Keratinocyte (primary cell): ENCODE measurements at regions not wholly inside any gene's neighbourhood (a gene's known extent, or its start where the extent isn't known, plus 50 kb on each side); places are given as distances from the start of the nearest gene placed in this dataset.

Source experiments
- DNase-seq: peaks from one replicate; pipeline ENCODE4 v3.0.0-alpha.2; 2011; ENCODE audit warnings: low read depth, missing footprints, low spot score
- FAIRE-seq: peaks from 2 replicates; lab custom pipeline; 2011; peaks lifted over from hg19 to GRCh38; lab: Jason Lieb, UNC
- H2AFZ ChIP-seq: 2 replicates; pipeline ENCODE4 v1.6.0; 2012; ENCODE audit warnings: low read length, control low read depth, inconsistent platforms; ENCODE audit not compliant: control insufficient read depth
- H3K27ac ChIP-seq: 2 replicates; pipeline ENCODE4 v1.5.1; 2011; ENCODE audit warnings: low read length; ENCODE audit not compliant: control insufficient read depth, insufficient read depth
- H3K27me3 ChIP-seq: 3 replicates; pipeline ENCODE4 v1.6.0; 2011; ENCODE audit warnings: low read length; ENCODE audit not compliant: control insufficient read depth, insufficient read depth; ENCODE audit errors: extremely low read depth
- H3K36me3 ChIP-seq, 2 experiments: 2 replicates in 1 of 2; 3 replicates in 1 of 2; pipeline ENCODE4 v1.5.1; 2011; ENCODE audit warnings: low read length in 2 of 2, mild to moderate bottlenecking in 1 of 2; ENCODE audit not compliant: control insufficient read depth in 2 of 2, insufficient read depth in 2 of 2; ENCODE audit errors: extremely low read depth in 1 of 2
- H3K4me1 ChIP-seq: 3 replicates; pipeline ENCODE4 v1.5.1; 2011; ENCODE audit warnings: low read length; ENCODE audit not compliant: control insufficient read depth, insufficient read depth; ENCODE audit errors: extremely low read depth
- H3K4me2 ChIP-seq: 3 replicates; pipeline ENCODE4 v1.6.0; 2011; ENCODE audit warnings: low read depth, low read length; ENCODE audit not compliant: control insufficient read depth, insufficient read depth; ENCODE audit errors: extremely low read depth
- H3K4me3 ChIP-seq, 3 experiments: fragments of 200-600 bp in 1 of 3; sonication (generic) in 1 of 3; 2 replicates in 2 of 3; 3 replicates in 1 of 3; pipeline ENCODE4 v1.5.1; 2011 to 2016; ENCODE audit warnings: low read length in 3 of 3, mild to moderate bottlenecking in 3 of 3, control low read depth in 2 of 3, inconsistent platforms in 1 of 3, low read depth in 1 of 3, mixed read lengths in 1 of 3, mixed run types in 1 of 3, moderate library complexity in 1 of 3; ENCODE audit not compliant: control insufficient read depth in 2 of 3, insufficient read depth in 2 of 3; ENCODE audit errors: extremely low read depth in 1 of 3
- H3K79me2 ChIP-seq: 2 replicates; pipeline ENCODE4 v1.6.0; 2012; ENCODE audit warnings: low read length; ENCODE audit not compliant: control insufficient read depth, insufficient read depth
- H3K9ac ChIP-seq: 3 replicates; pipeline ENCODE4 v1.6.0; 2011; ENCODE audit warnings: low read length; ENCODE audit not compliant: control insufficient read depth, insufficient read depth; ENCODE audit errors: extremely low read depth
- H3K9me1 ChIP-seq: 3 replicates; pipeline ENCODE4 v1.6.0; 2011; ENCODE audit warnings: low read length; ENCODE audit not compliant: control insufficient read depth, insufficient read depth; ENCODE audit errors: extremely low read depth
- H3K9me3 ChIP-seq: 2 replicates; pipeline ENCODE4 v1.5.1; 2012; ENCODE audit warnings: low read depth, low read length; ENCODE audit not compliant: control insufficient read depth
- H4K20me1 ChIP-seq: 3 replicates; pipeline ENCODE4 v1.6.0; 2011; ENCODE audit warnings: low read length; ENCODE audit not compliant: control insufficient read depth, insufficient read depth; ENCODE audit errors: extremely low read depth
- CTCF ChIP-seq, 3 experiments: IDR thresholded peaks in 1 of 3; conservative IDR thresholded peaks in 1 of 3; optimal IDR thresholded peaks in 1 of 3; 2 replicates in 2 of 3; 3 replicates in 1 of 3; pipeline versions ENCODE3 to v1.5.1; 2011; ENCODE audit warnings: low read length in 3 of 3, mild to moderate bottlenecking in 3 of 3, moderate library complexity in 2 of 3, control low read depth in 1 of 3, inconsistent platforms in 1 of 3; ENCODE audit not compliant: insufficient read depth in 2 of 3; ENCODE audit errors: extremely low read depth in 1 of 3
- EZH2 ChIP-seq: IDR thresholded peaks from one replicate; pipeline ENCODE4 v1.6.1; 2012; ENCODE audit warnings: inconsistent platforms, mild to moderate bottlenecking, low read length, moderate library complexity
- dilution Hi-C: fragments of 300-500 bp; cut with MboI; formaldehyde crosslinking; loops from one replicate; pipeline ENCODE4 v1.7.0; 2020; ENCODE audit warnings: low sequenced_read_pairs; ENCODE audit not compliant: extremely low pct_ligation_motif_present

DNA sequence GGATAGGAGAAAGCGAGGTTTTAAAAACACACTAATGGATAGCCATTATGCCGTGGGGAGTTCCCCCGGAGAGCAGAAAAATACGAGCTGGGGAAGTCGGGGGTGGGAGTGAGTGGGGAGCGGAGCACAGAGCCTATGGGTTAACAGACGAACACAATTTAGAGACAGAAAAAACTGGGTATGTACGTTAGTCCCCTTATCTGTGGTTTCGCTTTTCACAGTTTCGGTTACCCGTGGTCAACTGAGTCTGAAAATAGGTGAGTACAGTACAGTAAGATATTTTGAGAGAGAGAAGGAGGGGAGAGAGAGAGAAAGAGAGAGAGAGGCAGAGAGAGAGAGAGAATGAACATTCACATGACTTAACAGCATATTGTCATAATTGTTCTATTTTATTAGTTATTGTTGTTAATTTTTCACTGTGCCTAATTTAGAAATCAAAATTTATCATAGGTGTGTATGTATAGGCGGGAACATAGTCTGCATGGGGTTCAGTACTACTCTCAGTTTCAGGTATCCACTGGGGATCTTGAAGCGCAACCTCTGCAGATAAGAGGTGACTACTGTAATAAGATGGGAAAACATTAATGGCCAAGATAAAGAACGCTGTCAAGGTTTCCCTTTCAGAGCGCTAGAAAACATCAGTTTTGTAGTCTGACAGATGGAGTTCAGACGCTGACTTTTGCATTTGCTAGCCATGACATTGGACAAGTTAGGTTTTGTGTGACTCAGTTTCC, 125.6 kb upstream of the LMO4 start:
- Histone ChIP-seq H3K27me3 (no peaks in the 10 kb centered on the region), H3K9me3 (no peaks in the 10 kb centered on the region), H3K9me1 (no peaks in the 10 kb centered on the region), H3K4me3 (no peak overlapping the region), H3K9ac (no peak overlapping the region), H3K36me3 (no peaks in the 10 kb centered on the region), H3K4me1 (peaks cover 11% of the 10 kb centered on the region), H4K20me1 (no peaks in the 10 kb centered on the region), H3K79me2 (no peaks in the 10 kb centered on the region), H2AFZ (no peak overlapping the region), H3K4me2 (no peak overlapping the region), H3K27ac (no peak overlapping the region)
- TF ChIP-seq EZH2, result no peak
- TF ChIP-seq CTCF (optimal IDR thresholded peaks at IDR 0.05 in 1 of 3, IDR thresholded peaks at IDR 0.05 in 1 of 3, conservative IDR thresholded peaks at IDR 0.05 in 1 of 3; ENCODE audit: extremely low read depth in 1 of 3, insufficient read depth in 2 of 3, low read length in 3 of 3), result no peak
- DNase-seq (no peak), FAIRE-seq (no peak)
- dilution Hi-C loops, result no loop called here

- Histone ChIP-seq H3K79me2 (no peaks in the 10 kb centered on the region), H3K4me2 (no peak overlapping the region), H3K9me1 (no peaks in the 10 kb centered on the region), H3K27me3 (no peaks in the 10 kb centered on the region), H3K9me3 (no peaks in the 10 kb centered on the region), H4K20me1 (no peaks in the 10 kb centered on the region), H3K4me1 (peaks cover 11% of the 10 kb centered on the region), H3K4me3 (no peak overlapping the region), H3K36me3 (no peaks in the 10 kb centered on the region), H2AFZ (no peak overlapping the region), H3K9ac (no peak overlapping the region), H3K27ac (no peak overlapping the region)
- DNase-seq, result no peak
- FAIRE-seq, result no peak
- dilution Hi-C loops, result no loop called here
- TF ChIP-seq EZH2 (no peak), CTCF (optimal IDR thresholded peaks at IDR 0.05 in 1 of 3, IDR thresholded peaks at IDR 0.05 in 1 of 3, conservative IDR thresholded peaks at IDR 0.05 in 1 of 3; ENCODE audit: extremely low read depth in 1 of 3, insufficient read depth in 2 of 3, low read length in 3 of 3) (no peak)
Observed at GRCh38 chr1:87203904-87204303, 124.8 kb upstream of the LMO4 start.
